B cell (primary cell): ENCODE measurements at regions not wholly inside any gene's neighbourhood (a gene's known extent, or its start where the extent isn't known, plus 50 kb on each side); places are given as distances from the start of the nearest gene placed in this dataset.

Experiments used
- CTCF ChIP-seq: fragments of 200-600 bp; IDR thresholded peaks from one replicate; pipeline ENCODE4 v1.8.0; 2022; ENCODE audit warnings: antibody characterized with exemption, mild to moderate bottlenecking
- EZH2 ChIP-seq: IDR thresholded peaks from 2 replicates; pipeline ENCODE4 v1.6.1; 2012; ENCODE audit warnings: borderline replicate concordance, low read depth, mild to moderate bottlenecking, moderate library complexity, low read length; ENCODE audit not compliant: insufficient read depth, poor library complexity, severe bottlenecking

DNA sequence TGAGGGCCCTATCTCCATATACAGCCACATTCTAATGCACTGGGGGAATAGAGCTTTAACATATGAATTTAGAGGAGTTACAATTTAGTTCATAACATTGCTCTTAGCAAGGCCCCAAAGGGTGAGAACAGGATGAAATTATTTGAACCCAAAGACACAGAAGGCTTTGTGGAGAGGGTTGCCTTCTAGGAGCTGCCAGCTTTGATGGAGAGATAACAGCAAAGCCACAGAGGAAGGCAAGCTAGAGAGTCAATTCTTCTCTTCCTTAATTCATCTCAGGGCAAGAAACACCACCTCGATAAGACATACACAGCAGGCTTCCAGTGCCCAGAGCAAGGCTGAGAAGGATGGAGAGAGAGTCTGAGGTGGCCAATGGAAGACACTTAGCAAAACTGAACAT lies 94.8 kb upstream of the TMPRSS15 start:
- TF ChIP-seq CTCF, result no peak
- TF ChIP-seq EZH2, result no peak
